ENCODE measurements at regions not wholly inside any gene's neighbourhood (a gene's known extent, or its start where the extent isn't known, plus 50 kb on each side); places are given as distances from the start of the nearest gene placed in this dataset.

- no peak overlapping the region for H3K27ac ChIP-seq (ENCODE audit: low read depth, low read length)
- no peak for DNase-seq (ENCODE audit: low read depth in 1 of 2, low spot score in 2 of 2)
- H2AK5ac ChIP-seq (ENCODE audit: low read depth, low read length) = no peak overlapping the region
- H2BK15ac ChIP-seq (ENCODE audit: low read length) = no peak overlapping the region
- no peak overlapping the region for H2AFZ ChIP-seq (ENCODE audit: low read length)
- no peak overlapping the region for H3K14ac ChIP-seq (ENCODE audit: insufficient read length)
- no peak overlapping the region for H3K4ac ChIP-seq (replicated peaks; ENCODE audit: insufficient read length, low read depth, low read length)
- H3K4me3 ChIP-seq (ENCODE audit: extremely low read depth in 1 of 4, insufficient read depth in 2 of 4, low read depth in 3 of 4, low read length in 4 of 4) = no peak overlapping the region
- H3K9me3 ChIP-seq (ENCODE audit: insufficient read depth in 2 of 2, low read depth in 1 of 2, low read length in 1 of 2) = no peaks in the 10 kb centered on the region
- WGBS, 2 experiments (ENCODE audit: extremely low coverage in 1 of 2, insufficient coverage in 1 of 2, insufficient read length in 1 of 2, insufficient replicate concordance in 2 of 2, low coverage in 1 of 2, low lambda C conversion rate in 2 of 2, missing lambda C conversion rate in 1 of 2) = 95% methylated on average over 1 of the region's 1 CpG; no CpG with 5 or more reads in 1 of the 2 experiments
- no peak overlapping the region for H4K8ac ChIP-seq (ENCODE audit: extremely low read depth, insufficient read depth, low read length)
- H3K18ac ChIP-seq (ENCODE audit: extremely low read depth, low read length) = no peak overlapping the region
- no peaks in the 10 kb centered on the region for H3K27me3 ChIP-seq (replicated peaks in 1 of 4; ENCODE audit: control insufficient read depth in 3 of 4, extremely low read depth in 1 of 4, insufficient read depth in 3 of 4, low read length in 3 of 4)
- H2BK20ac ChIP-seq (ENCODE audit: low read length) = no peak overlapping the region
- ChIA-PET POLR2A (ENCODE audit: partially characterized antibody) (no interaction called here), CTCF (ENCODE audit: partially characterized antibody) (no interaction called here)
- no peak overlapping the region for H3K56ac ChIP-seq (replicated peaks; ENCODE audit: insufficient read length, low read depth, low read length)
- H3K4me1 ChIP-seq (replicated peaks in 1 of 4; ENCODE audit: control insufficient read depth in 3 of 4, insufficient read depth in 4 of 4, low read length in 3 of 4) = no peaks in the 10 kb centered on the region
- H3K9ac ChIP-seq (replicated peaks in 1 of 4; ENCODE audit: extremely low read depth in 1 of 4, low read depth in 3 of 4, low read length in 3 of 4) = no peak overlapping the region
- no peaks in the 10 kb centered on the region for H4K20me1 ChIP-seq (replicated peaks in 1 of 2; ENCODE audit: control insufficient read depth in 1 of 2, insufficient read depth in 2 of 2, low read length in 2 of 2)
- no peaks in the 10 kb centered on the region for H3K79me1 ChIP-seq (ENCODE audit: low read depth, low read length)
- TF ChIP-seq CREB1 (IDR thresholded peaks at IDR 0.05) (no peak), MAFK (IDR thresholded peaks at IDR 0.05; ENCODE audit: low read depth, low read length) (no peak), HDAC2 (IDR thresholded peaks at IDR 0.05; ENCODE audit: borderline replicate concordance in 1 of 2, low read depth in 2 of 2, low read length in 2 of 2) (no peak), CBX5 (IDR thresholded peaks at IDR 0.05; ENCODE audit: low read depth, low read length) (no peak), SP2 (IDR thresholded peaks at IDR 0.05; ENCODE audit: low read length) (no peak), SAP30 (IDR thresholded peaks at IDR 0.05; ENCODE audit: insufficient read depth, insufficient replicate concordance, low read length) (no peak), ATF3 (IDR thresholded peaks at IDR 0.05; ENCODE audit: insufficient read depth, low read depth, low read length) (no peak), GABPA (IDR thresholded peaks at IDR 0.05; ENCODE audit: borderline replicate concordance, insufficient read depth, low read length) (no peak), CHD2 (IDR thresholded peaks at IDR 0.05; ENCODE audit: low read length) (no peak), RXRA (IDR thresholded peaks at IDR 0.05; ENCODE audit: insufficient read depth, low read depth, low read length) (no peak), EZH2 (IDR thresholded peaks at IDR 0.05; ENCODE audit: low read depth, low read length, severe bottlenecking) (no peak), POLR2AphosphoS5 (IDR thresholded peaks at IDR 0.05; ENCODE audit: low read depth, low read length) (no peak), EGR1 (IDR thresholded peaks at IDR 0.05; ENCODE audit: borderline replicate concordance, low read depth, low read length) (no peak), BACH1 (IDR thresholded peaks at IDR 0.05; ENCODE audit: low read length) (no peak), MAX (IDR thresholded peaks at IDR 0.05) (no peak)
- no peaks in the 10 kb centered on the region for H3K23me2 ChIP-seq (ENCODE audit: low read depth, low read length)
- H3K79me2 ChIP-seq (ENCODE audit: control insufficient read depth in 1 of 2, insufficient read depth in 2 of 2, low read length in 2 of 2) = no peaks in the 10 kb centered on the region
- FAIRE-seq = no peak
- H2BK12ac ChIP-seq (ENCODE audit: low read depth, low read length) = no peak overlapping the region
- no peak overlapping the region for H2BK5ac ChIP-seq (ENCODE audit: low read depth, low read length)
- H3K4me2 ChIP-seq (ENCODE audit: insufficient read depth in 1 of 2, low read depth in 2 of 2, low read length in 2 of 2) = no peak overlapping the region
- H3K23ac ChIP-seq (ENCODE audit: insufficient read length) = no peak overlapping the region
- H4K5ac ChIP-seq (ENCODE audit: insufficient read length, low read depth, low read length) = no peak overlapping the region
- no peak overlapping the region for H2BK120ac ChIP-seq (replicated peaks; ENCODE audit: low read depth, low read length)
- no peak overlapping the region for H4K91ac ChIP-seq (replicated peaks; ENCODE audit: insufficient read length, low read length)
- H3K36me3 ChIP-seq (ENCODE audit: control insufficient read depth in 2 of 4, insufficient read depth in 4 of 4, low read length in 3 of 4) = no peaks in the 10 kb centered on the region
Measured at GRCh38 chr2:18200771-18201170, 322.3 kb downstream of the KCNS3 start.
